ENCODE measurements at regions not wholly inside any gene's neighbourhood (a gene's known extent, or its start where the extent isn't known, plus 50 kb on each side); places are given as distances from the start of the nearest gene placed in this dataset.

GRCh38 chr10:107585630-107586029 lies 421.1 kb upstream of the SORCS1 start:
- Histone ChIP-seq H3K36me3 (ENCODE audit: control insufficient read depth, insufficient read depth, low read length) (no peaks in the 10 kb centered on the region), H3K4me1 (no peaks in the 10 kb centered on the region), H3K4me3 (ENCODE audit: low read depth, low read length) (no peak overlapping the region), H3K27me3 (replicated peaks; ENCODE audit: control insufficient read depth, insufficient read depth, low read length) (no peaks in the 10 kb centered on the region), H3K9me3 (no peaks in the 10 kb centered on the region)
- intact Hi-C loops (cut with micrococcal nuclease; ENCODE audit: unreplicated experiment): no loop called here
- no TSS peak for BruUV-seq (replicated peaks)
- H3K4me3 Mint-ChIP-seq (ENCODE audit: unreplicated experiment): no peak overlapping the region
- H3K4me1 Mint-ChIP-seq (ENCODE audit: low read depth, unreplicated experiment): no peaks in the 10 kb centered on the region
- no peaks in the 10 kb centered on the region for H3K27me3 Mint-ChIP-seq (ENCODE audit: insufficient read depth, unreplicated experiment)
- TF ChIP-seq CTCF (IDR thresholded peaks at IDR 0.05; ENCODE audit: insufficient read depth in 1 of 2, low read depth in 1 of 2, low read length in 1 of 2, severe bottlenecking in 1 of 2, unreplicated experiment in 1 of 2): no peak
- CTCF ChIA-PET: no interaction called here
- H3K36me3 Mint-ChIP-seq (ENCODE audit: insufficient read depth, unreplicated experiment): no peaks in the 10 kb centered on the region
- POLR2A ChIA-PET: no interaction called here
- no peak for DNase-seq
- H3K9me3 Mint-ChIP-seq (ENCODE audit: unreplicated experiment): peaks cover 24% of the 10 kb centered on the region
- no peak overlapping the region for H3K27ac Mint-ChIP-seq (ENCODE audit: unreplicated experiment)

GRCh38 chr10:107583974-107584373 lies 419.5 kb upstream of the SORCS1 start:
- intact Hi-C loops (cut with micrococcal nuclease; ENCODE audit: unreplicated experiment): no loop called here
- no peak for DNase-seq
- ChIA-PET CTCF (no interaction called here), POLR2A (no interaction called here)
- Mint-ChIP-seq H3K4me3 (ENCODE audit: unreplicated experiment) (no peak overlapping the region), H3K9me3 (ENCODE audit: unreplicated experiment) (peaks cover 24% of the 10 kb centered on the region), H3K4me1 (ENCODE audit: low read depth, unreplicated experiment) (no peaks in the 10 kb centered on the region), H3K36me3 (ENCODE audit: insufficient read depth, unreplicated experiment) (no peaks in the 10 kb centered on the region), H3K27me3 (ENCODE audit: insufficient read depth, unreplicated experiment) (no peaks in the 10 kb centered on the region), H3K27ac (ENCODE audit: unreplicated experiment) (no peak overlapping the region)
- no peaks in the 10 kb centered on the region for H3K9me3 ChIP-seq
- no peaks in the 10 kb centered on the region for H3K27me3 ChIP-seq (replicated peaks; ENCODE audit: control insufficient read depth, insufficient read depth, low read length)
- H3K36me3 ChIP-seq (ENCODE audit: control insufficient read depth, insufficient read depth, low read length): no peaks in the 10 kb centered on the region
- TF ChIP-seq CTCF (IDR thresholded peaks at IDR 0.05; ENCODE audit: insufficient read depth in 1 of 2, low read depth in 1 of 2, low read length in 1 of 2, severe bottlenecking in 1 of 2, unreplicated experiment in 1 of 2): no peak
- no peak overlapping the region for H3K4me3 ChIP-seq (ENCODE audit: low read depth, low read length)
- no peaks in the 10 kb centered on the region for H3K4me1 ChIP-seq
- no TSS peak for BruUV-seq (replicated peaks)

GRCh38 chr10:107579970-107580369 lies 415.5 kb upstream of the SORCS1 start:
- no TSS peak for BruUV-seq (replicated peaks)
- intact Hi-C loops (cut with micrococcal nuclease; ENCODE audit: unreplicated experiment): no loop called here
- no peak overlapping the region for H3K4me3 Mint-ChIP-seq (ENCODE audit: unreplicated experiment)
- no peaks in the 10 kb centered on the region for H3K36me3 Mint-ChIP-seq (ENCODE audit: insufficient read depth, unreplicated experiment)
- no peak for TF ChIP-seq CTCF (IDR thresholded peaks at IDR 0.05; ENCODE audit: insufficient read depth in 1 of 2, low read depth in 1 of 2, low read length in 1 of 2, severe bottlenecking in 1 of 2, unreplicated experiment in 1 of 2)
- no peaks in the 10 kb centered on the region for H3K27me3 Mint-ChIP-seq (ENCODE audit: insufficient read depth, unreplicated experiment)
- no peak overlapping the region for H3K27ac Mint-ChIP-seq (ENCODE audit: unreplicated experiment)
- CTCF ChIA-PET: no interaction called here
- no peaks in the 10 kb centered on the region for H3K36me3 ChIP-seq (ENCODE audit: control insufficient read depth, insufficient read depth, low read length)
- DNase-seq: no peak
- H3K4me1 Mint-ChIP-seq (ENCODE audit: low read depth, unreplicated experiment): no peaks in the 10 kb centered on the region
- no peaks in the 10 kb centered on the region for H3K9me3 ChIP-seq
- POLR2A ChIA-PET: no interaction called here
- peaks cover 9% of the 10 kb centered on the region for H3K9me3 Mint-ChIP-seq (ENCODE audit: unreplicated experiment)
- no peak overlapping the region for H3K4me3 ChIP-seq (ENCODE audit: low read depth, low read length)
- H3K4me1 ChIP-seq: no peaks in the 10 kb centered on the region
- H3K27me3 ChIP-seq (replicated peaks; ENCODE audit: control insufficient read depth, insufficient read depth, low read length): no peaks in the 10 kb centered on the region
